Activated CD8-positive, alpha-beta memory T cell treated with anti-CD3 and anti-CD28 coated beads, Interleukin-2, amount 10 ng/mL, durations not matched to agents 7 days and 5 days (primary cell): ENCODE measurements at regions not wholly inside any gene's neighbourhood (a gene's known extent, or its start where the extent isn't known, plus 50 kb on each side); places are given as distances from the start of the nearest gene placed in this dataset.
"Not testable (repeated sequence)": the region's sequence is repeated elsewhere in the genome, so short reads cannot be mapped to it uniquely, and the experiment has no call there.

ENCODE experiments used
- ATAC-seq: fragments of 150-1000 bp; cut with Tn5 transposase; one replicate; pipeline ENCODE4 v1.10.0; 2021; ENCODE audit warnings: moderate library complexity
- CTCF ChIA-PET: fragments of 350-600 bp; sonication (Branson Sonifier 250); formaldehyde crosslinking; loops from one replicate; lab custom pipeline; 2021; ENCODE audit warnings: antibody characterized with exemption; lab: Charles Lee
- DNase-seq: peaks from one replicate; pipeline ENCODE4 v3.0.0-alpha.2; 2020
- H3K27ac Mint-ChIP-seq: one replicate; pipeline ENCODE4 v1.8.0; 2021; ENCODE audit warnings: mild to moderate bottlenecking, mixed read lengths
- H3K27me3 Mint-ChIP-seq: one replicate; pipeline ENCODE4 v1.8.0; 2021; ENCODE audit warnings: mixed read lengths
- H3K36me3 Mint-ChIP-seq: one replicate; pipeline ENCODE4 v1.8.0; 2021; ENCODE audit warnings: mild to moderate bottlenecking, mixed read lengths
- H3K4me1 Mint-ChIP-seq: one replicate; pipeline ENCODE4 v1.8.0; 2021; ENCODE audit warnings: mixed read lengths
- H3K4me3 Mint-ChIP-seq: one replicate; pipeline ENCODE4 v1.8.0; 2021; ENCODE audit warnings: mild to moderate bottlenecking, moderate library complexity, mixed read lengths
- H3K9me3 Mint-ChIP-seq: one replicate; pipeline ENCODE4 v1.8.0; 2022; ENCODE audit warnings: low read depth, mixed read lengths

DNA sequence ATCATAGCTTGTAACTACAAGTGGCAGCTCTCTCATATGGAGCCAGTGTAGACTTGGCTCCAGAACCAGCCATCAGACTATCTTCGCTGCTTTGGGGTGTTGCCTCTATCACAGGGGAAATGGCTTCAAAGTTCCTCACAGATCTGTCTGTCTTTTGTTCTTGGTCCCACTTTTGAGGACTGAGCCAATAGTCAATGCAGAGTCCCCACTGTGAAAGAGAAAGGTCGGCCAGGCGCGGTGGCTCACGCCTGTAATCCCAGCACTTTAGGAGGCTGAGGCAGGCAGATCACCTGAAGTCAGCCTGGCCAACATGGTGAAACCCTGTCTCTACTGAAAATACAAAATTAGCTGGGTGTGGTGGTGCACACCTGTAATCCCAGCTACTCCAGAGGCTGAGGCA lies 86.9 kb upstream of the FZD7 start:
- ATAC-seq, H3K4me1 Mint-ChIP-seq, H3K27ac Mint-ChIP-seq, H3K9me3 Mint-ChIP-seq, H3K4me3 Mint-ChIP-seq, DNase-seq, CTCF ChIA-PET, H3K36me3 Mint-ChIP-seq, H3K27me3 Mint-ChIP-seq: not testable (repeated sequence)

DNA sequence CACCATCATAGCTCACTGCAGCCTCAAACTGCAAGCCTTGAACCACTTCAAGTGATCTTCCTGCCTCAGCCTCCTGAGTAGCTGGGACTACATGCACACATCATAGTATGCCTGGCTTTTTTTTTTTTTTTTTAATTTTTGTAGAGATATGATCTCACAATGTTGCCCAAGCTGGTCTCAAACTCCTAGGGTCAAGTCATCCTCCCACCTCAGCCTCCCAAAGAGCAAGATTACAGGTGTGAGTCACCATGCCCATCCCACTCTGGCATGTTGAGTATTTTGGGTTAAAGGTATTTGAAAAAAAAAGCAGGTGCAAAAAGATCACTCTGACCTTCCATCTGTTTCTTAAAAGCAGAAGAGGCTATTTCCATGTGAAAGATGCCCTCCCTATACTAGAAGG lies 86.4 kb upstream of the FZD7 start:
- Mint-ChIP-seq H3K36me3 (no peaks in the 10 kb centered on the region), H3K9me3 (no peaks in the 10 kb centered on the region), H3K4me3 (no peak overlapping the region), H3K27me3 (peaks cover 6% of the 10 kb centered on the region), H3K27ac (no peak overlapping the region), H3K4me1 (no peaks in the 10 kb centered on the region)
- no peak for ATAC-seq
- CTCF ChIA-PET: no interaction called here
- DNase-seq: no peak

DNA sequence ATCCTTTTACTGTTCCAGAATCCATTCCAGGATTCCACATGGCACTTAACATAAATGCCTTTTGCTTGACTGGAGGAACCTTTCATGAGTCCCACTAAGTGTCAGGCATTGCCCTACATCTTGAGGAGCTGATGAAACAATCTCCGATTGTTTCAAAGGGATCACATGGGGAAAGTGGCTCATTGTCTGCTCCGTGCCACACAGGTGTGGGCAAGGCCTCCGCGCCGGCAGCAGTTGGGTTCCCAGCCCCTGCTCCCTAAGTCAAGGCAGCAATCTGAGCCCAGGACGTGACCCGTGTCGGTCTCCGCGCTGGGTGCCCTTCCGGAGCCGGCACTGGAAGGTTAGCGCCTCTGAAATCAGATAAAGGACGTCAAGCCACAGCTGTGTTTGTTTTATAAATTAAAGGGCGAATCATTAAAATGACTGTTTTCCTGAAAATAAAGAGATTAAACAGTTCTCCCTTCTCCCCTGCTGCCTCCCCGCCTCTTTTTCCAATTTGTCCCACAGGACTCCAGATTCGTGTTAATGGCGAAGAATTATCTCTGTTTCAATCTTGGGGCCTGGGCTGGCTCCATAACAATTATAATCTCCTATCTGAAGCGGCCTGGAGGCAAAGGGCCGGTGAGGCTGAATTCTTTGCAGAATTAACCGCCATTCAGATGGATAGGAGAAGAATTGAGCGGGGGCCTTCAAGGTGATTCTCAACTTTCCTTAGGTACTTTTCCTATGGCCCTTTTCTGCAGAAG lies 84.3 kb upstream of the FZD7 start:
- DNase-seq (no peak), ATAC-seq (no peak)
- Mint-ChIP-seq H3K27me3 (peaks cover 8% of the 10 kb centered on the region), H3K9me3 (no peaks in the 10 kb centered on the region), H3K36me3 (no peaks in the 10 kb centered on the region), H3K4me1 (no peaks in the 10 kb centered on the region), H3K4me3 (no peak overlapping the region), H3K27ac (no peak overlapping the region)
- CTCF ChIA-PET: no interaction called here

DNA sequence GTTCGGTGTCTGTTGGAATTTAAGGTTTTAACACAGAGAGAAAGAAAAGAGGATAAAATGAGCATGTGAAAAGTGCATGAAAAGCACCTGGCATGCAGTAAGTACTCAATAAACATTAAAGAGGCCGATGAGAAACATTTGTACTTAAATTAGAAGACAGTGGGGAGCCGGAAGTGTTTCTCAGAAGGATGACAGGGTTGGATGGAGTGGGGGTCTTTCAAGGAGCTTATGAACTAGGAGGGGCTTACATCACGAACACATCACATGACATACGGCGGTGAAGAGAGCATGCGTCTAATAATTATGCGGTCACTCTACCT lies 83.8 kb upstream of the FZD7 start:
- ATAC-seq (no peak), DNase-seq (no peak)
- CTCF ChIA-PET: no interaction called here
- Mint-ChIP-seq H3K4me1 (no peaks in the 10 kb centered on the region), H3K9me3 (no peaks in the 10 kb centered on the region), H3K4me3 (no peak overlapping the region), H3K36me3 (no peaks in the 10 kb centered on the region), H3K27me3 (peaks cover 9% of the 10 kb centered on the region), H3K27ac (no peak overlapping the region)

GRCh38 chr2:201950606-201951005 lies 83.0 kb upstream of the FZD7 start:
- no peak for ATAC-seq
- H3K4me3 Mint-ChIP-seq: no peak overlapping the region
- CTCF ChIA-PET: interaction anchor here (0.7 to 0.8 kb wide), 2 partner anchors 9 to 17 kb away, joined by 3 to 4 read pairs; no protein-coding TSS in a partner anchor

GRCh38 chr2:201952187-201952586 lies 81.5 kb upstream of the FZD7 start:
- Mint-ChIP-seq H3K9me3 (no peaks in the 10 kb centered on the region), H3K27me3 (peaks cover 13% of the 10 kb centered on the region), H3K27ac (no peak overlapping the region), H3K36me3 (no peaks in the 10 kb centered on the region), H3K4me3 (no peak overlapping the region), H3K4me1 (no peaks in the 10 kb centered on the region)
- CTCF ChIA-PET: no interaction called here
- no peak for DNase-seq
- ATAC-seq: no peak

More at GRCh38 chr2:201950606-201951005, 83.0 kb upstream of the FZD7 start:
- Mint-ChIP-seq H3K9me3 (no peaks in the 10 kb centered on the region), H3K36me3 (no peaks in the 10 kb centered on the region), H3K4me1 (no peaks in the 10 kb centered on the region), H3K27ac (no peak overlapping the region), H3K27me3 (peaks cover 11% of the 10 kb centered on the region)
- no peak for DNase-seq

DNA sequence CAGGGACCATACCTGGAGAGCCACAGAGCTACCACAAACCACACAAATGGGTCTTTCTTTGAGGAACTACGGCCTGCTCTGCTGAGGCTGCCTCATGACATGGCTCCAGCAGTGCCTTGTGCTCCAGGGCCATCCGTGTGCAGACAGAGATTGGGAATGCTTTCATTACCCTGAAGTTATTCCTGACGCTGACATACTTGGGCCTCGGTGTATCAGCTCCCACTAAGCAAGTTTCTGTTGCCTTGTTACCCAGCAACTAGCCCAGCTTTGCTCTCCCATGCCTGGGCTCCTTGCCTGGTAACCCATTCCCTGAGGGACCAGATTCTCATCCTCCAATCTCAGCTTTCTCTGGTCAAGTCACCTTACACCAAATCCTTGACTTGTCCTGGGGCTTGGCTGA lies 80.3 kb upstream of the FZD7 start:
- CTCF ChIA-PET: no interaction called here

GRCh38 chr2:201953880-201954279 lies 79.8 kb upstream of the FZD7 start:
- no peak overlapping the region for H3K4me3 Mint-ChIP-seq
- peaks cover 13% of the 10 kb centered on the region for H3K27me3 Mint-ChIP-seq
- ATAC-seq (no peak), DNase-seq (no peak)
- no peaks in the 10 kb centered on the region for H3K9me3 Mint-ChIP-seq
- H3K4me1 Mint-ChIP-seq: no peaks in the 10 kb centered on the region
- H3K27ac Mint-ChIP-seq: no peak overlapping the region
- CTCF ChIA-PET: no interaction called here
- H3K36me3 Mint-ChIP-seq: no peaks in the 10 kb centered on the region

More for the DNA sequence above, 80.3 kb upstream of the FZD7 start:
- Mint-ChIP-seq H3K36me3 (no peaks in the 10 kb centered on the region), H3K27me3 (peaks cover 13% of the 10 kb centered on the region), H3K9me3 (no peaks in the 10 kb centered on the region), H3K4me1 (no peaks in the 10 kb centered on the region), H3K4me3 (no peak overlapping the region), H3K27ac (no peak overlapping the region)
- DNase-seq: no peak
- ATAC-seq: no peak

DNA sequence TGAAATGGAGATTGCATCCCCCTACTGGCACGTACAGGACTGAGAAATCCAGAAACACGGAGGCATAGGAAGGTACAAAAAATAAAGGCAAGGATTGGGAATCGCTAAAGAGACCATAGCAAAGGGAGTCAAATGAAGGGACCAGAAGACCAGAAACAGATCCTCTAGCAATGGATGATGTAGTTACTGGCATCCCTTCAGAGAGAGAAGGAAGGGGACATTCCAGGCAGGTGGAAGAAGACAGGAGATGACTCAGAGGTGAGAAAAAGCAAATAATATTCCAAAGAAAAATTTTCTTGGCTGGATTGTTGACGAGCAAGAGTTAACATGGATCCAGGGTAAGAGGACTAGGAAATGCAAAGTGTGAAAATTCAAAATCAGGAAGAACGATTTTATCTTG lies 78.4 kb upstream of the FZD7 start:
- ATAC-seq: no peak
- H3K27me3 Mint-ChIP-seq: peaks cover 13% of the 10 kb centered on the region
- no peaks in the 10 kb centered on the region for H3K36me3 Mint-ChIP-seq
- CTCF ChIA-PET: no interaction called here
- no peaks in the 10 kb centered on the region for H3K9me3 Mint-ChIP-seq
- H3K4me1 Mint-ChIP-seq: no peaks in the 10 kb centered on the region
- H3K27ac Mint-ChIP-seq: no peak overlapping the region
- no peak for DNase-seq
- H3K4me3 Mint-ChIP-seq: no peak overlapping the region

DNA sequence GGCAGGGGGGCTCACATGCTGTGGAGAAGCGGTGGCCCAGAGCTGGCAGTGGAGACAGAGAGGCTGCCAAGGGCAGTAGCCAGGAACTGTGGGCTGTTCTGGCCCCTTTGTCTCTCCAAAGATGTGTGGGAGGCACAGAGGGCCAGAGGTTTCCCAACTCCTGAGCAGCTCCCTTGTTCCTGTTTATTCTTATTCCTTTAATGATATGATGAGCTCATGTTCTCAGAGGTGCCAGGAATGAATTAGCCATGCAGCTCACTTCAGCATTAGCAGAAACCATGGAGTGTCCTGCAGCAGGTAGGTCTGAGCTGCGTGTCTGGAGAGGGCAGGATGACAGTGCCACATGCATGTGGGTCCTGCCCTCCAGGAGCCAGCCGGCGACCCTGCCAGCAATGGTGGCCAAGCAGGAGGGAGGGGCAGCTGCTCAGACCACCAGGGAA lies 77.9 kb upstream of the FZD7 start:
- DNase-seq (no peak), ATAC-seq (no peak)
- H3K4me3 Mint-ChIP-seq: no peak overlapping the region
- H3K36me3 Mint-ChIP-seq: no peaks in the 10 kb centered on the region
- CTCF ChIA-PET: no interaction called here
- no peaks in the 10 kb centered on the region for H3K4me1 Mint-ChIP-seq
- H3K9me3 Mint-ChIP-seq: no peaks in the 10 kb centered on the region
- no peak overlapping the region for H3K27ac Mint-ChIP-seq
- H3K27me3 Mint-ChIP-seq: peaks cover 13% of the 10 kb centered on the region

DNA sequence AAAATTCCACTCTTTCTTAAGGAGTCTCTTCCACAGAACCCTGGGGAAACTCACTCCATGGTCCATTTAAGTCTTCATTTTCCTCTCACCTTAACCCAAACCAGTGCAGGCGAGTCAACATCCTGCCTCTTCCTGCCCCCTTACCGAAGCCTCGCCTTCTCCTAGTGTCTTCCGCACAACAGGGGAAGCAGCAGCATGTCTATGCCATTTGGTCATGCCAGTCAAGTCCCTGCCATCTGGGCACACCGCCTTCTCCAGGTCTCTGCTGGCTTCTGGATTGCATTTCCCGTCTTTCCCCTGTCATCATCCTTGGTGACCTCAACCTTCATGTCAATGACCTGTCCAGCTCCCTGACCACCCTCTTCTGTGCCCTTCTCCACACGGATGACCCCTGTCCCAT lies 77.3 kb upstream of the FZD7 start:
- peaks cover 13% of the 10 kb centered on the region for H3K27me3 Mint-ChIP-seq
- CTCF ChIA-PET: no interaction called here
- DNase-seq (no peak), ATAC-seq (no peak)
- H3K4me3 Mint-ChIP-seq: no peak overlapping the region
- H3K4me1 Mint-ChIP-seq: no peaks in the 10 kb centered on the region
- H3K36me3 Mint-ChIP-seq: no peaks in the 10 kb centered on the region
- H3K9me3 Mint-ChIP-seq: no peaks in the 10 kb centered on the region
- H3K27ac Mint-ChIP-seq: no peak overlapping the region

GRCh38 chr2:201957091-201957490 lies 76.6 kb upstream of the FZD7 start:
- CTCF ChIA-PET: no interaction called here
- no peaks in the 10 kb centered on the region for H3K4me1 Mint-ChIP-seq
- H3K27ac Mint-ChIP-seq: no peak overlapping the region
- H3K36me3 Mint-ChIP-seq: no peaks in the 10 kb centered on the region
- ATAC-seq (no peak), DNase-seq (no peak)
- no peaks in the 10 kb centered on the region for H3K9me3 Mint-ChIP-seq
- peaks cover 13% of the 10 kb centered on the region for H3K27me3 Mint-ChIP-seq
- no peak overlapping the region for H3K4me3 Mint-ChIP-seq

DNA sequence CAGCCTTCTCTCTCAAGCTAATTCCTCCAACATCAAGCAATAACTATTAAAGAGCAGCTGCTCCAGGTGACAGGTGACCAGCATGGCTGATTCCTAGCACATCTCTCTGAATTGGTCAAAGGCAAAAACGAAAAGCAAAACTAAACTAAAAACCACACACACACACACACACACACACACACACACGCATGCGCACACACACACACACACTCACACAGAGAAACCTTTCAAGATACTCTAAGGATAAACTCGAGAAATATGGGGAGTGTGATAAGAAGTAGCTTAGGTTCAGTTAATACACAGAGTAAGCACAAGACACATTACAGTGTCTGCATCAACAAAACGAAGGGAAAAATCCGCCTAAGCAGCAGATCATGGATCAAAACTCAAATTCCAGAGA lies 74.5 kb upstream of the FZD7 start:
- H3K27me3 Mint-ChIP-seq: peaks cover 9% of the 10 kb centered on the region
- CTCF ChIA-PET: interaction anchor here (1.0 kb wide), 1 partner anchor 8 kb away, joined by 3 read pairs; no protein-coding TSS in a partner anchor
- H3K4me3 Mint-ChIP-seq: no peak overlapping the region
- H3K36me3 Mint-ChIP-seq: no peaks in the 10 kb centered on the region
- DNase-seq: no peak
- no peak overlapping the region for H3K27ac Mint-ChIP-seq
- ATAC-seq: no peak
- H3K9me3 Mint-ChIP-seq: no peaks in the 10 kb centered on the region
- H3K4me1 Mint-ChIP-seq: no peaks in the 10 kb centered on the region

GRCh38 chr2:201959626-201960025 lies 74.0 kb upstream of the FZD7 start:
- DNase-seq (no peak), ATAC-seq (no peak)
- Mint-ChIP-seq H3K27ac (no peak overlapping the region), H3K4me3 (no peak overlapping the region), H3K4me1 (no peaks in the 10 kb centered on the region), H3K36me3 (no peaks in the 10 kb centered on the region), H3K27me3 (peaks cover 8% of the 10 kb centered on the region), H3K9me3 (no peaks in the 10 kb centered on the region)
- CTCF ChIA-PET: interaction anchor here (1.0 kb wide), 1 partner anchor 9 kb away, joined by 3 read pairs; no protein-coding TSS in a partner anchor
